GM12878 (cell line): ENCODE measurements at regions not wholly inside any gene's neighbourhood (a gene's known extent, or its start where the extent isn't known, plus 50 kb on each side); places are given as distances from the start of the nearest gene placed in this dataset.

Experiments
- ATAC-seq: fragments of 200-7000 bp; cut with Tn5 transposase; 3 replicates; pipeline ENCODE4 v1.9.1; 2020; ENCODE audit warnings: mild to moderate bottlenecking, moderate library complexity
- BruUV-seq: library from RNA; stranded (reverse); fragments of 400-500 nt; replicated peaks from 2 replicates; lab custom pipeline; 2021; lab: Mats Ljungman, UMichigan
- CTCF ChIA-PET: fragments of 300-600 bp; sonication (Branson Sonifier 250); formaldehyde crosslinking; extraction: SDS; loops from one replicate; lab custom pipeline; 2021; ENCODE audit warnings: inconsistent platforms; lab: Yijun Ruan, JAX
- POLR2A ChIA-PET: fragments of 350-600 bp; formaldehyde crosslinking; extraction: SDS; loops from one replicate; lab custom pipeline; 2021; ENCODE audit warnings: inconsistent platforms; lab: Charles Lee
- RAD21 ChIA-PET: fragments of 300-600 bp; sonication (Branson Sonifier 250); formaldehyde crosslinking; loops from one replicate; lab custom pipeline; 2023; ENCODE audit warnings: antibody characterized with exemption; ENCODE audit not compliant: unreplicated experiment; lab: Charles Lee
- SMC1A ChIA-PET: fragments of 300-600 bp; sonication (Branson Sonifier 250); formaldehyde crosslinking; loops from one replicate; lab custom pipeline; 2023; ENCODE audit not compliant: unreplicated experiment, uncharacterized antibody; lab: Charles Lee
- DNase-seq: peaks from one replicate; pipeline ENCODE4 v3.0.0-alpha.2; 2011; ENCODE audit warnings: low read depth, low spot score
- FAIRE-seq: peaks from 3 replicates; lab custom pipeline; 2011; peaks lifted over from hg19 to GRCh38; lab: Jason Lieb, UNC
- H2AFZ ChIP-seq: 2 replicates; pipeline ENCODE4 v1.6.0; 2011; ENCODE audit warnings: low read depth, low read length, control low read depth; ENCODE audit not compliant: control insufficient read depth
- H3K27ac ChIP-seq: 2 replicates; pipeline ENCODE4 v1.5.1; 2011; ENCODE audit warnings: control low read depth; ENCODE audit not compliant: control insufficient read depth, insufficient read depth
- H3K27me3 ChIP-seq, 2 experiments: replicated peaks in 1 of 2; 2 replicates each; pipeline versions ENCODE4 v1.6.0 to v1.6.1; 2011; ENCODE audit warnings: low read length in 1 of 2; ENCODE audit not compliant: control insufficient read depth in 2 of 2, insufficient read depth in 2 of 2
- H3K36me3 ChIP-seq, 2 experiments: 2 replicates each; pipeline ENCODE4 v1.5.1; 2011; ENCODE audit warnings: low read length in 1 of 2; ENCODE audit not compliant: control insufficient read depth in 2 of 2, insufficient read depth in 2 of 2
- H3K4me1 ChIP-seq: 2 replicates; pipeline ENCODE4 v1.6.1; 2011; ENCODE audit warnings: mild to moderate bottlenecking, low read length, moderate library complexity, mixed read lengths; ENCODE audit not compliant: control insufficient read depth, insufficient read depth
- H3K4me2 ChIP-seq: 2 replicates; pipeline ENCODE4 v1.6.0; 2011; ENCODE audit warnings: control low read depth; ENCODE audit not compliant: control insufficient read depth, insufficient read depth
- H3K4me3 ChIP-seq: fragments of 200-600 bp; sonication (generic); 2 replicates; pipeline ENCODE4 v1.5.1; 2016
- H3K79me2 ChIP-seq: 2 replicates; pipeline ENCODE4 v1.6.0; 2011; ENCODE audit warnings: low read length; ENCODE audit not compliant: control insufficient read depth, insufficient read depth
- H3K9ac ChIP-seq: 2 replicates; pipeline ENCODE4 v1.8.0; 2011; ENCODE audit warnings: low read length, control low read depth, mixed read lengths; ENCODE audit not compliant: control insufficient read depth, insufficient read depth
- H3K9me3 ChIP-seq: replicated peaks from 3 replicates; pipeline ENCODE4 v1.5.1; 2011; ENCODE audit warnings: mild to moderate bottlenecking, low read length; ENCODE audit not compliant: control insufficient read depth, insufficient read depth
- H4K20me1 ChIP-seq: 2 replicates; pipeline ENCODE4 v1.6.0; 2011; ENCODE audit not compliant: control insufficient read depth, insufficient read depth
- ATF7 ChIP-seq: fragments of 450-650 bp; IDR thresholded peaks from 2 replicates; pipeline ENCODE4 v1.6.1; 2016; ENCODE audit warnings: low read depth, mild to moderate bottlenecking
- BCL11A ChIP-seq: IDR thresholded peaks from 2 replicates; pipeline ENCODE4 v1.6.1; 2011; ENCODE audit warnings: low read depth, low read length
- BHLHE40 ChIP-seq, 2 experiments: fragments of 450-650 bp in 1 of 2; IDR thresholded peaks; 2 replicates each; pipeline ENCODE4 v1.6.1; 2011 to 2017; ENCODE audit warnings: low read depth in 2 of 2, borderline replicate concordance in 1 of 2, improper control_type of control experiment in 1 of 2, low read length in 1 of 2, mild to moderate bottlenecking in 1 of 2
- BRCA1 ChIP-seq: IDR thresholded peaks from 2 replicates; pipeline ENCODE4 v1.6.1; 2011; ENCODE audit warnings: low read depth, low read length, improper control_type of control experiment
- CBFB ChIP-seq: IDR thresholded peaks from 2 replicates; pipeline ENCODE4 v1.6.1; 2016; ENCODE audit warnings: antibody characterized with exemption, low read depth
- HDAC6 ChIP-seq: fragments of 200-600 bp; sonication (generic); IDR thresholded peaks from one replicate; pipeline ENCODE4 v1.8.0; 2017; ENCODE audit warnings: antibody characterized with exemption; ENCODE audit not compliant: unreplicated experiment
- IRF3 ChIP-seq: fragments of 450-650 bp; IDR thresholded peaks from 2 replicates; pipeline ENCODE4 v1.6.1; 2014; ENCODE audit warnings: mild to moderate bottlenecking
- MEF2B ChIP-seq: fragments of 450-650 bp; IDR thresholded peaks from 2 replicates; pipeline ENCODE4 v1.6.1; 2018; ENCODE audit warnings: mild to moderate bottlenecking, moderate library complexity; ENCODE audit not compliant: partially characterized antibody, poor library complexity, severe bottlenecking
- NFXL1 ChIP-seq: fragments of 450-650 bp; IDR thresholded peaks from 2 replicates; pipeline ENCODE4 v1.6.1; 2017; ENCODE audit warnings: antibody characterized with exemption, mild to moderate bottlenecking, borderline replicate concordance
- RAD21 ChIP-seq: IDR thresholded peaks from 2 replicates; pipeline ENCODE4 v1.6.1; 2011; ENCODE audit warnings: mild to moderate bottlenecking, low read depth, low read length, moderate library complexity; ENCODE audit not compliant: insufficient read depth
- RUNX3 ChIP-seq: IDR thresholded peaks from 2 replicates; pipeline ENCODE4 v1.6.1; 2012; ENCODE audit warnings: low read length, inconsistent platforms
- SIX5 ChIP-seq: IDR thresholded peaks from 2 replicates; pipeline ENCODE4 v1.6.1; 2011; ENCODE audit warnings: mild to moderate bottlenecking, low read depth, low read length, moderate library complexity; ENCODE audit not compliant: severe bottlenecking
- SP1 ChIP-seq: IDR thresholded peaks from one replicate; pipeline ENCODE4 v1.6.1; 2011; ENCODE audit warnings: low read depth, low read length
- TCF7 ChIP-seq: IDR thresholded peaks from 2 replicates; pipeline ENCODE4 v1.6.1; 2014; ENCODE audit warnings: antibody characterized with exemption, borderline replicate concordance
- ZNF384 ChIP-seq: IDR thresholded peaks from 2 replicates; pipeline ENCODE4 v1.6.1; 2012; ENCODE audit warnings: low read depth, mild to moderate bottlenecking, low read length, improper control_type of control experiment, borderline replicate concordance
- WGBS: methylation state at CpG from one replicate; pipeline ENCODE4 v1.1.6; 2016; ENCODE audit warnings: low lambda C conversion rate; ENCODE audit not compliant: insufficient replicate concordance, insufficient coverage; ENCODE audit errors: missing lambda C conversion rate; 5-methylcytosine and 5-hydroxymethylcytosine counted together
- in situ Hi-C: fragments of 300-500 bp; cut with MboI; formaldehyde crosslinking; loops from 9 replicates; pipeline ENCODE4 v1.14.3; 2018; ENCODE audit warnings: mixed read lengths
- intact Hi-C: fragments of 100-400 bp; cut with micrococcal nuclease; formaldehyde crosslinking; loops from one replicate; pipeline ENCODE4 v1.14.2; 2022; ENCODE audit not compliant: unreplicated experiment
- TF ChIP-seq, protein P1 (sequence below): fragments of 450-650 bp; IDR thresholded peaks from 2 replicates; pipeline ENCODE4 v1.6.1; 2017; ENCODE audit warnings: low read depth, mild to moderate bottlenecking, moderate library complexity
- TF ChIP-seq, protein P2 (sequence below), 3 experiments: IDR thresholded peaks in 2 of 3; conservative IDR thresholded peaks in 1 of 3; 2 replicates each; pipeline ENCODE4 v1.5.1; 2011; ENCODE audit warnings: low read depth in 3 of 3, low read length in 3 of 3, mild to moderate bottlenecking in 3 of 3, control low read depth in 2 of 3, moderate library complexity in 2 of 3, inconsistent platforms in 1 of 3, mixed read lengths in 1 of 3; ENCODE audit not compliant: control insufficient read depth in 2 of 3, insufficient read depth in 1 of 3; ENCODE audit errors: extremely low read depth in 1 of 3
- TF ChIP-seq, protein P3 (sequence below): IDR thresholded peaks from 2 replicates; pipeline ENCODE4 v1.6.1; 2011; ENCODE audit warnings: borderline replicate concordance, low read depth, mild to moderate bottlenecking, moderate library complexity, low read length; ENCODE audit not compliant: insufficient read depth, poor library complexity, severe bottlenecking

DNA sequence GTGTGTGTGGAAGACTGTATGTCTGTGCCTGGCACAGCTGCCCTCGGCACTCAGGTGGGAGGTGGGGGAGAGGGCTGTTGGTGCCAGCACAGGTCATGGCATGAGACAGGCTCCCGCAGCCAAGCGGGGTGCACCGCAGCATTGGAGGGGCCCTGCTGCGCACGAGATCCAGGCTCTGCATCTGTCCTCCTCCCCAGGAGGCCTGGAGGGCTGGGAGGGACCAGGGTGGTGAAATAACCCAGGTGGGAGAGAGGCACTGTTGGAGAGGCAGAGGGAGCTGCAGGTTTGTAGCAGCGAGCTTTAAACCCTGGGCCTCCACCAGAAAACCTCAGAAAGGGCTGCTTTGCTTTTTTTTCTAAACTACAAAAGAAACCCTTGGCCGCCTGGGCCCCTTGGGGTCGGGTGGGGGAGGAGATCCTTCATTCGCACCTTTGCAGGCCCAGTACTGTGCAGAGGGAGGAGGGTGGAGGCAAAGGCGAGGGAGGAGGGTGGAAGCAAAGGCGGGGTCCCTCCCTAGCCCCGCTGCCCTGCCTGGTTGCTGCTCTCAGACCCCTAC lies 241.7 kb downstream of the SEC14L1 start:
- WGBS = 45% methylated on average over 12 of the region's 13 CpGs
- no peak for FAIRE-seq
- in situ Hi-C loops = no loop called here
- ChIA-PET SMC1A (interaction anchor here (0.6 to 2.1 kb wide), 5 partner anchors 11 to 51 kb away, joined by 3 to 9 read pairs (median 3); no protein-coding TSS in a partner anchor), RAD21 (interaction anchor here (0.8 to 0.9 kb wide), 2 partner anchors 47 to 112 kb away, joined by 3 to 4 read pairs; no protein-coding TSS in a partner anchor)
- no peak for DNase-seq
- Histone ChIP-seq H2AFZ (no peak overlapping the region), H3K4me2 (peak overlapping the region; percentile 42), H3K36me3 (peaks cover 0 to 3% of the 10 kb centered on the region in 2 experiments; a peak in 2 of 4 replicates)
- BruUV-seq = no TSS peak
- no peak for TF ChIP-seq BCL11A
- TF ChIP-seq, protein P1, sequence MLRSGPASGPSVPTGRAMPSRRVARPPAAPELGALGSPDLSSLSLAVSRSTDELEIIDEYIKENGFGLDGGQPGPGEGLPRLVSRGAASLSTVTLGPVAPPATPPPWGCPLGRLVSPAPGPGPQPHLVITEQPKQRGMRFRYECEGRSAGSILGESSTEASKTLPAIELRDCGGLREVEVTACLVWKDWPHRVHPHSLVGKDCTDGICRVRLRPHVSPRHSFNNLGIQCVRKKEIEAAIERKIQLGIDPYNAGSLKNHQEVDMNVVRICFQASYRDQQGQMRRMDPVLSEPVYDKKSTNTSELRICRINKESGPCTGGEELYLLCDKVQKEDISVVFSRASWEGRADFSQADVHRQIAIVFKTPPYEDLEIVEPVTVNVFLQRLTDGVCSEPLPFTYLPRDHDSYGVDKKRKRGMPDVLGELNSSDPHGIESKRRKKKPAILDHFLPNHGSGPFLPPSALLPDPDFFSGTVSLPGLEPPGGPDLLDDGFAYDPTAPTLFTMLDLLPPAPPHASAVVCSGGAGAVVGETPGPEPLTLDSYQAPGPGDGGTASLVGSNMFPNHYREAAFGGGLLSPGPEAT = no peak
- peak; percentile 56 for TF ChIP-seq MEF2B
- peak; percentile 43; the same call in 1 of the 2 replicates for TF ChIP-seq RAD21
- no peak for TF ChIP-seq BRCA1
- TF ChIP-seq TCF7 = peak; percentile 55; the same call in 1 of the 2 replicates
- TF ChIP-seq IRF3 = no peak
- no peak for TF ChIP-seq SP1
- no peak for TF ChIP-seq BHLHE40 (IDR thresholded peaks at IDR 0.05; ENCODE audit: borderline replicate concordance in 1 of 2, low read depth in 2 of 2, low read length in 1 of 2)
- no peak for TF ChIP-seq HDAC6
- TF ChIP-seq CBFB = no peak
- peak; percentile 84; the same call in 1 of the 2 replicates for TF ChIP-seq ZNF384
- TF ChIP-seq, protein P2, sequence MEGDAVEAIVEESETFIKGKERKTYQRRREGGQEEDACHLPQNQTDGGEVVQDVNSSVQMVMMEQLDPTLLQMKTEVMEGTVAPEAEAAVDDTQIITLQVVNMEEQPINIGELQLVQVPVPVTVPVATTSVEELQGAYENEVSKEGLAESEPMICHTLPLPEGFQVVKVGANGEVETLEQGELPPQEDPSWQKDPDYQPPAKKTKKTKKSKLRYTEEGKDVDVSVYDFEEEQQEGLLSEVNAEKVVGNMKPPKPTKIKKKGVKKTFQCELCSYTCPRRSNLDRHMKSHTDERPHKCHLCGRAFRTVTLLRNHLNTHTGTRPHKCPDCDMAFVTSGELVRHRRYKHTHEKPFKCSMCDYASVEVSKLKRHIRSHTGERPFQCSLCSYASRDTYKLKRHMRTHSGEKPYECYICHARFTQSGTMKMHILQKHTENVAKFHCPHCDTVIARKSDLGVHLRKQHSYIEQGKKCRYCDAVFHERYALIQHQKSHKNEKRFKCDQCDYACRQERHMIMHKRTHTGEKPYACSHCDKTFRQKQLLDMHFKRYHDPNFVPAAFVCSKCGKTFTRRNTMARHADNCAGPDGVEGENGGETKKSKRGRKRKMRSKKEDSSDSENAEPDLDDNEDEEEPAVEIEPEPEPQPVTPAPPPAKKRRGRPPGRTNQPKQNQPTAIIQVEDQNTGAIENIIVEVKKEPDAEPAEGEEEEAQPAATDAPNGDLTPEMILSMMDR (IDR thresholded peaks at IDR 0.05 in 2 of 3, conservative IDR thresholded peaks at IDR 0.05 in 1 of 3; ENCODE audit: control insufficient read depth in 2 of 3, extremely low read depth in 1 of 3, insufficient read depth in 1 of 3, low read depth in 3 of 3, low read length in 3 of 3) = peak in 1 of 3 experiments; percentile 14; a peak in 1 of 6 replicates
- TF ChIP-seq RUNX3 = peak; percentile 67
- TF ChIP-seq ATF7 = no peak
- TF ChIP-seq NFXL1 = peak; percentile 91; the same call in 1 of the 2 replicates
- TF ChIP-seq, protein P3, sequence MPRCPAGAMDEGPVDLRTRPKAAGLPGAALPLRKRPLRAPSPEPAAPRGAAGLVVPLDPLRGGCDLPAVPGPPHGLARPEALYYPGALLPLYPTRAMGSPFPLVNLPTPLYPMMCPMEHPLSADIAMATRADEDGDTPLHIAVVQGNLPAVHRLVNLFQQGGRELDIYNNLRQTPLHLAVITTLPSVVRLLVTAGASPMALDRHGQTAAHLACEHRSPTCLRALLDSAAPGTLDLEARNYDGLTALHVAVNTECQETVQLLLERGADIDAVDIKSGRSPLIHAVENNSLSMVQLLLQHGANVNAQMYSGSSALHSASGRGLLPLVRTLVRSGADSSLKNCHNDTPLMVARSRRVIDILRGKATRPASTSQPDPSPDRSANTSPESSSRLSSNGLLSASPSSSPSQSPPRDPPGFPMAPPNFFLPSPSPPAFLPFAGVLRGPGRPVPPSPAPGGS = no peak
- no peak for TF ChIP-seq SIX5
- TF ChIP-seq, all 136 proteins: peak for 7
- H3K9me3 ChIP-seq = no peaks in the 10 kb centered on the region
- peaks cover 7% of the 10 kb centered on the region for H4K20me1 ChIP-seq
- intact Hi-C loops = no loop called here
- peak; percentile 72 for ATAC-seq
- no peak overlapping the region for H3K27ac ChIP-seq
- H3K79me2 ChIP-seq = peaks cover 7% of the 10 kb centered on the region
- POLR2A ChIA-PET = no interaction called here
- H3K27me3 ChIP-seq = no peaks in the 10 kb centered on the region
- CTCF ChIA-PET = interaction anchor here (0.9 to 1.5 kb wide), 4 partner anchors 11 to 48 kb away, joined by 3 to 7 read pairs (median 4); no protein-coding TSS in a partner anchor
- no peak overlapping the region for H3K9ac ChIP-seq
- H3K4me1 ChIP-seq = peaks cover 22% of the 10 kb centered on the region
- no peak overlapping the region for H3K4me3 ChIP-seq
